ENCODE measurements at regions not wholly inside any gene's neighbourhood (a gene's known extent, or its start where the extent isn't known, plus 50 kb on each side); places are given as distances from the start of the nearest gene placed in this dataset.

GRCh38 chr1:80099713-80100112, 1093.2 kb upstream of the ADGRL4 start:
- TF ChIP-seq RAD21 (conservative IDR thresholded peaks at IDR 0.05) (no peak), TAF1 (IDR thresholded peaks at IDR 0.05; ENCODE audit: low read depth) (no peak), CTCF (IDR thresholded peaks at IDR 0.05; ENCODE audit: poor library complexity, severe bottlenecking) (no peak), EZH2 (IDR thresholded peaks at IDR 0.05; ENCODE audit: borderline replicate concordance, insufficient read depth, low read length, poor library complexity, severe bottlenecking) (no peak), EP300 (conservative IDR thresholded peaks at IDR 0.05; ENCODE audit: poor library complexity, severe bottlenecking) (no peak), POLR2AphosphoS5 (IDR thresholded peaks at IDR 0.05) (no peak)

All from neural cell (in vitro differentiated cells).